Endothelial cell of umbilical vein (primary cell): ENCODE measurements at regions not wholly inside any gene's neighbourhood (a gene's known extent, or its start where the extent isn't known, plus 50 kb on each side); places are given as distances from the start of the nearest gene placed in this dataset.

Source experiments
- BruUV-seq: library from RNA; stranded (reverse); fragments of 400-500 nt; replicated peaks from 2 replicates; lab custom pipeline; 2021; lab: Mats Ljungman, UMichigan
- CTCF ChIA-PET: fragments of 300-600, 350-600 bp; sonication (Branson Sonifier 250); formaldehyde crosslinking; loops from one replicate; lab custom pipeline; 2021; ENCODE audit warnings: antibody characterized with exemption, inconsistent platforms; lab: Charles Lee
- POLR2A ChIA-PET: fragments of 300-600, 350-600 bp; sonication (Branson Sonifier 250); formaldehyde crosslinking; loops from one replicate; lab custom pipeline; 2021; ENCODE audit warnings: antibody characterized with exemption, inconsistent platforms; lab: Charles Lee
- DNase-seq: peaks from one replicate; pipeline ENCODE4 v3.0.0-alpha.2; 2011; ENCODE audit warnings: low read depth, low spot score
- FAIRE-seq: peaks from 2 replicates; lab custom pipeline; 2011; peaks lifted over from hg19 to GRCh38; lab: Jason Lieb, UNC
- H2AFZ ChIP-seq: 2 replicates; pipeline ENCODE4 v1.6.0; 2012; ENCODE audit warnings: low read depth, low read length, control low read depth, inconsistent platforms
- H3K27ac ChIP-seq: 2 replicates; pipeline ENCODE4 v1.5.1; 2011; ENCODE audit warnings: low read depth, mild to moderate bottlenecking, control low read depth, low read length, moderate library complexity; ENCODE audit not compliant: insufficient read depth
- H3K27me3 ChIP-seq, 2 experiments: 2 replicates each; pipeline versions ENCODE4 v1.6.0 to v1.6.1; 2011; ENCODE audit warnings: low read length in 2 of 2, mixed read lengths in 1 of 2; ENCODE audit not compliant: control insufficient read depth in 2 of 2, insufficient read depth in 2 of 2
- H3K36me3 ChIP-seq, 2 experiments: 2 replicates in 1 of 2; 3 replicates in 1 of 2; pipeline ENCODE4 v1.5.1; 2011; ENCODE audit warnings: low read length in 2 of 2, mild to moderate bottlenecking in 1 of 2, moderate library complexity in 1 of 2; ENCODE audit not compliant: control insufficient read depth in 2 of 2, insufficient read depth in 2 of 2; ENCODE audit errors: extremely low read depth in 1 of 2
- H3K4me1 ChIP-seq: 3 replicates; pipeline ENCODE4 v1.5.1; 2011; ENCODE audit warnings: mild to moderate bottlenecking, low read length; ENCODE audit not compliant: control insufficient read depth, insufficient read depth; ENCODE audit errors: extremely low read depth
- H3K4me2 ChIP-seq: 2 replicates; pipeline ENCODE4 v1.6.1; 2011; ENCODE audit warnings: low read length, control low read depth, mixed read lengths; ENCODE audit not compliant: insufficient read depth
- H3K4me3 ChIP-seq, 3 experiments: fragments of 200-600 bp in 1 of 3; sonication (generic), shearing (Covaris generic) in 1 of 3; replicated peaks in 1 of 3; 2 replicates each; pipeline ENCODE4 v1.5.1; 2011 to 2016; ENCODE audit warnings: control low read depth in 3 of 3, low read length in 3 of 3, mild to moderate bottlenecking in 2 of 3, inconsistent platforms in 1 of 3, low read depth in 1 of 3, moderate library complexity in 1 of 3; ENCODE audit not compliant: insufficient read depth in 1 of 3
- H3K79me2 ChIP-seq: 2 replicates; pipeline ENCODE4 v1.6.0; 2012; ENCODE audit warnings: low read length, inconsistent platforms; ENCODE audit not compliant: control insufficient read depth, insufficient read depth
- H3K9ac ChIP-seq: replicated peaks from 2 replicates; pipeline ENCODE3; 2011; ENCODE audit warnings: low read length, control low read depth; ENCODE audit not compliant: insufficient read depth; ENCODE audit errors: extremely low read depth
- H3K9me1 ChIP-seq: replicated peaks from 3 replicates; pipeline ENCODE4 v1.6.0; 2011; ENCODE audit warnings: mild to moderate bottlenecking, low read length; ENCODE audit not compliant: control insufficient read depth, insufficient read depth; ENCODE audit errors: extremely low read depth
- H3K9me3 ChIP-seq: replicated peaks from 2 replicates; pipeline ENCODE4 v1.5.1; 2012; ENCODE audit warnings: low read length, inconsistent platforms; ENCODE audit not compliant: control insufficient read depth, insufficient read depth
- H4K20me1 ChIP-seq: replicated peaks from 2 replicates; pipeline ENCODE3; 2011; ENCODE audit warnings: mild to moderate bottlenecking, low read length; ENCODE audit not compliant: control insufficient read depth, insufficient read depth; ENCODE audit errors: extremely low read depth
- CTCF ChIP-seq, 2 donors: IDR thresholded peaks; 1 replicate in 1 of 2; 2 replicates in 1 of 2; pipeline ENCODE4 v1.5.1; 2011; ENCODE audit warnings: low read length in 2 of 2, mild to moderate bottlenecking in 2 of 2, moderate library complexity in 2 of 2, control low read depth in 1 of 2, inconsistent platforms in 1 of 2, low read depth in 1 of 2; ENCODE audit not compliant: insufficient read depth in 1 of 2; ENCODE audit errors: extremely low read depth in 1 of 2
- EZH2 ChIP-seq: IDR thresholded peaks from 2 replicates; pipeline ENCODE4 v1.6.1; 2012; ENCODE audit warnings: borderline replicate concordance, low read depth, mild to moderate bottlenecking, moderate library complexity, low read length, inconsistent platforms; ENCODE audit not compliant: severe bottlenecking
- FOS ChIP-seq: IDR thresholded peaks from 2 replicates; pipeline ENCODE4 v1.6.1; 2011; ENCODE audit warnings: mild to moderate bottlenecking, low read length, moderate library complexity, borderline replicate concordance; ENCODE audit not compliant: insufficient read depth
- GATA2 ChIP-seq: IDR thresholded peaks from 2 replicates; pipeline ENCODE4 v1.7.0; 2011; ENCODE audit warnings: low read depth, mild to moderate bottlenecking, moderate library complexity, mixed read lengths, low read length; ENCODE audit not compliant: insufficient read length, insufficient read depth
- JUN ChIP-seq: IDR thresholded peaks from 2 replicates; pipeline ENCODE4 v1.6.1; 2011; ENCODE audit warnings: borderline replicate concordance, low read depth; ENCODE audit not compliant: insufficient read length, insufficient read depth
- MAX ChIP-seq: IDR thresholded peaks from 2 replicates; pipeline ENCODE4 v1.6.1; 2011; ENCODE audit not compliant: insufficient read depth, insufficient read length
- MYC ChIP-seq: IDR thresholded peaks from one replicate; pipeline ENCODE4 v1.6.1; 2011; ENCODE audit warnings: mild to moderate bottlenecking, low read depth, low read length
- POLR2A ChIP-seq: IDR thresholded peaks from 2 replicates; pipeline ENCODE4 v1.6.1; 2012; ENCODE audit warnings: low read depth, mild to moderate bottlenecking, control low read depth, low read length
- POLR2AphosphoS5 ChIP-seq: IDR thresholded peaks from 2 replicates; pipeline ENCODE4 v1.6.1; 2012; ENCODE audit warnings: low read depth, mild to moderate bottlenecking, control low read depth, low read length, moderate library complexity; ENCODE audit not compliant: insufficient read depth
- dilution Hi-C: fragments of 300-500 bp; cut with MboI; formaldehyde crosslinking; loops from one replicate; pipeline ENCODE4 v1.15.0; 2019; ENCODE audit warnings: low sequenced_read_pairs; ENCODE audit not compliant: extremely low pct_ligation_motif_present
- intact Hi-C: fragments of 100-400 bp; cut with micrococcal nuclease; formaldehyde crosslinking; loops from one replicate; pipeline ENCODE4 v1.10.0; 2022

- Histone ChIP-seq H4K20me1 (no peaks in the 10 kb centered on the region), H3K9me3 (no peaks in the 10 kb centered on the region), H3K4me2 (no peak overlapping the region), H3K9ac (no peak overlapping the region), H3K9me1 (no peaks in the 10 kb centered on the region), H3K4me1 (no peaks in the 10 kb centered on the region), H3K27ac (no peak overlapping the region), H3K27me3 (no peaks in the 10 kb centered on the region), H3K4me3 (no peak overlapping the region), H3K79me2 (no peaks in the 10 kb centered on the region), H3K36me3 (no peaks in the 10 kb centered on the region), H2AFZ (no peak overlapping the region)
- dilution Hi-C loops, result no loop called here
- TF ChIP-seq GATA2, result no peak
- no peak for TF ChIP-seq EZH2
- no peak for TF ChIP-seq FOS
- no peak for TF ChIP-seq MYC
- no peak for TF ChIP-seq MAX
- no peak for TF ChIP-seq JUN
- no peak for TF ChIP-seq POLR2AphosphoS5
- CTCF ChIA-PET, result interaction anchor here (1.6 kb wide), 1 partner anchor 223 kb away, joined by 4 read pairs; no protein-coding TSS in a partner anchor
- DNase-seq (peak; percentile 6), FAIRE-seq (no peak)
- POLR2A ChIA-PET, result interaction anchor here (0.6 kb wide), 1 partner anchor 8 kb away, joined by 3 read pairs; no protein-coding TSS in a partner anchor
- intact Hi-C loops, result no loop called here
- no TSS peak for BruUV-seq
These were observed 422.3 kb upstream of the DCN start for GRCh38 chr12:91604897-91605296.

- no peaks in the 10 kb centered on the region for H4K20me1 ChIP-seq
- H3K27me3 ChIP-seq, result no peaks in the 10 kb centered on the region
- no peak overlapping the region for H3K27ac ChIP-seq
- intact Hi-C loops (no loop called here), dilution Hi-C loops (no loop called here)
- DNase-seq (no peak), FAIRE-seq (no peak)
- H2AFZ ChIP-seq, result no peak overlapping the region
- no peaks in the 10 kb centered on the region for H3K36me3 ChIP-seq
- no peaks in the 10 kb centered on the region for H3K4me1 ChIP-seq
- TF ChIP-seq POLR2AphosphoS5 (no peak), GATA2 (no peak), CTCF (IDR thresholded peaks at IDR 0.05; ENCODE audit: extremely low read depth in 1 of 2, insufficient read depth in 1 of 2, low read depth in 1 of 2, low read length in 2 of 2) (no peak), POLR2A (no peak), MAX (no peak), JUN (no peak), FOS (no peak), EZH2 (no peak), MYC (no peak)
- no peaks in the 10 kb centered on the region for H3K9me1 ChIP-seq
- ChIA-PET CTCF (interaction anchor here (0.7 to 1.6 kb wide), 7 partner anchors 8 to 221 kb away, joined by 3 to 8 read pairs (median 4); no protein-coding TSS in a partner anchor), POLR2A (no interaction called here)
- no peak overlapping the region for H3K4me2 ChIP-seq
- BruUV-seq, result no TSS peak
- H3K9me3 ChIP-seq, result no peaks in the 10 kb centered on the region
- no peaks in the 10 kb centered on the region for H3K79me2 ChIP-seq
- H3K4me3 ChIP-seq, result no peak overlapping the region
- H3K9ac ChIP-seq, result no peak overlapping the region
These were observed 420.4 kb upstream of the DCN start for GRCh38 chr12:91603060-91603459.
